VCaP (cell line): ENCODE measurements at regions not wholly inside any gene's neighbourhood (a gene's known extent, or its start where the extent isn't known, plus 50 kb on each side); places are given as distances from the start of the nearest gene placed in this dataset.
"Not testable (repeated sequence)": the region's sequence is repeated elsewhere in the genome, so short reads cannot be mapped to it uniquely, and the experiment has no call there.

Experiments
- H3K27ac ChIP-seq: fragments of 450-650 bp; 2 replicates; pipeline ENCODE4 v1.5.1; 2017
- CTCF ChIP-seq: fragments of 450-650 bp; conservative IDR thresholded peaks from 2 replicates; pipeline ENCODE4 v1.5.1; 2017; ENCODE audit warnings: mild to moderate bottlenecking, moderate library complexity

DNA sequence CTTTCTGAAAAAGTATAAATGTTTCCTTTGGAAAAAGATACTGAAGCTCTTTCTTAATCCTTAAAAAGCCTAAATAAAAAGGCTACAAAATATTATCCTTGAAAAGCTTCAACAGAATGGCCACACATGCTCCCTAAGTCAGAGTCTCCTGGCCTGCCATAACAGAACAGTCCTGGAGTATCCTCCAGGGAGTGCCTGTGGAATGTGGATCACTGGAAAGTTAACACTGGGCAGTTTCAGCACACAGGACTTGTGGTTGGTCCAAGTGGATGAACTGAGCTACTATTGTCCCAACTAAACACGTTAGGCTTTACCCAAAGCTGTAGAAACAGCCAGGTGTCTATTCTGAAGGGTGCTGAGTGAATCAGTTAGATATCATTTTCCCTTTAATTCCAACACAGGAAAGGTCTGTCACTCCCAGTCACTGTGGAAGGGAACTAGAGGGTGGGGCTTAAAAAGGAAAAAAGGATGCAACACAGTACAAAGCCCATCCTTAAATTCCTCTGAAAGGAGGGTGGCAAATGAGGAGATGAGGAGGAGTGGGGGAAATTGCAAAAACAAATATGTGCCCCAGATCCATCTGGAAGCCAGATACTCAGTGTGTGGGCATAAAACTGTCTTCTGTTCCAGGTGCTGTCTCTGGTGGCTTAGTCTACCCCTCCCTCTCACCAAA is 196.3 kb upstream of the SPAG17 start:
- no peak for TF ChIP-seq CTCF
- no peak overlapping the region for H3K27ac ChIP-seq

- H3K27ac ChIP-seq: not testable (repeated sequence)
Observed at GRCh38 chr1:118377183-118377582, 192.2 kb upstream of the SPAG17 start.

DNA sequence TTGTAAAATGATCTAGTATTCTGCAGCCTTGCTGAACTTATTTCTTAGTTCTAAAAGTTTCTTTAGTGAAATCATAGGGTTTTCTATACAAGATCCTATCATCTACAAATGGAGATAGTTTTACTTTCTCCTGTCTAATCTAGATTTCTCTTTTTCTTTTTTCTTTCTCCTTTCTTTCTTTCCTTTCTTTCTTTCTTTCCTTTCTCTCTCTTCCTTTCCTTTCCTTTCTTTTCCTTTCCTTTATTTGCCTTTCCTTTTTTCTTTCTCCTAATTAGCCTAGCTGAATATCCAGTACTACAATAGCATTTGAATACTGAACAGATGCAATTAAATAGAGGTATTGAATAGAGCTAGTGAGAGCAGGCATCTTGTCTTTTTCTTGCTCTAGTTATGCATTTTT is 186.6 kb upstream of the SPAG17 start:
- no peak for TF ChIP-seq CTCF

DNA sequence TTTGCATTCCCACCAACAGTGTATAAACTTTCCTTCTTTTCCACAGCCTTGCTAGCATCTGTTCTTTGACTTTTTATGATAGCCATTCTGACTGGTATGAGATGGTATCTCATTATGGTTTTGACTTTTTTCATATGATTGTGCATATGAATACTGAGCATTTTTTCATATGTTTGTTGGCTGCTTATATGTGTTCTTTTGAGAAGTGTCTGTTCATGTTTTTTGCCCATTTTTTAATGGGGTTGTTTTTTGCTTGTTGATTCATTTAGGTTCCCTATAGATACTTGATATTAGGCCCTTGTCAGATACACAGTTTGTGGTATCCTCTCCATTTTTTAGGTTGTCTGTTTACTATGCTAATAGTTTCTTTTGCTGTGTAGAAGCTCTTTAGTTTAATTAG is 185.8 kb upstream of the SPAG17 start:
- no peak overlapping the region for H3K27ac ChIP-seq
- no peak for TF ChIP-seq CTCF

More for the DNA sequence above, 186.6 kb upstream of the SPAG17 start:
- no peak overlapping the region for H3K27ac ChIP-seq

GRCh38 chr1:118366286-118366685 is 181.3 kb upstream of the SPAG17 start:
- no peak overlapping the region for H3K27ac ChIP-seq
- TF ChIP-seq CTCF: no peak

DNA sequence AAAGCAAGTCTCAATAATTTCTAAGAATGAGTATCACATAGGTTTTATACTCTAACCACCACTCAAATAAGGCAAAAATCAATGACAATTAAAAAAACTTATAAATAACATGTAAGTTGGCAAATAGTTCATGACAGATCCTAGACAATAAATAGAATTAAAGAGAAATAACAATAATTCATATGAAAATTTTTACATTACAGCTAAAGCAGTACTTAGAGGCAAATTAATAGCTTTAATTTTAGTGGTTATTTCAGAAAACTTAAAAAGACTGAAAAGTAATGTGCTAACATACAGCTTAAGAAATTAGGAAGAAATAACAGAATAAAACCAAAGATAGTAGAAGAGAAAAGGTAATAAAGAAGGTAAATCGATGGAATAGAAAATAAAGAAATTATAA is 179.9 kb upstream of the SPAG17 start:
- TF ChIP-seq CTCF: no peak
- H3K27ac ChIP-seq: no peak overlapping the region

GRCh38 chr1:118363396-118363795 is 178.4 kb upstream of the SPAG17 start:
- TF ChIP-seq CTCF: no peak
- H3K27ac ChIP-seq: no peak overlapping the region

GRCh38 chr1:118360817-118361216 is 175.8 kb upstream of the SPAG17 start:
- H3K27ac ChIP-seq: no peak overlapping the region
- TF ChIP-seq CTCF: no peak
